RPMI7951 (cell line): ENCODE measurements at regions not wholly inside any gene's neighbourhood (a gene's known extent, or its start where the extent isn't known, plus 50 kb on each side); places are given as distances from the start of the nearest gene placed in this dataset.

Source experiments
- DNase-seq: peaks from one replicate; pipeline ENCODE4 v3.0.0-alpha.2; 2012; ENCODE audit warnings: low read depth

DNA sequence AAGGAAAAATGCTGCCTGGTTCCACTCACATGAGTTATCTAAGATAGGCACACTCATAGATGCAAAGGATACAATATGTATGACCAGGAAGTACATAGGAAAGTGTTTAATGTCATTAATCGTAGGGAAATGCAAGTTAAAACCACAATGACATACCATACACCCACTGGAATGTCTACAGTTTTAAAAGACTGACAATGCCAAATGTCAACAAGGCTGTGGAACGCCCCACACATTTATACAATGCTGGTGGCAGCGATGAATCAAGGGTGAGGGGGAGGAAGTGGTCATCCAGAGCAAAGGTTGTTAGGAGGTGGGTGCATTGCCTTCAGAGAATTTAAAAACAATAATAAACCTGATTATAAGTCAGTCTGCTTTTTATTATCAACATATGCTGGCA is 437.8 kb downstream of the ARHGEF28 start:
- peak; percentile 76 for DNase-seq

DNA sequence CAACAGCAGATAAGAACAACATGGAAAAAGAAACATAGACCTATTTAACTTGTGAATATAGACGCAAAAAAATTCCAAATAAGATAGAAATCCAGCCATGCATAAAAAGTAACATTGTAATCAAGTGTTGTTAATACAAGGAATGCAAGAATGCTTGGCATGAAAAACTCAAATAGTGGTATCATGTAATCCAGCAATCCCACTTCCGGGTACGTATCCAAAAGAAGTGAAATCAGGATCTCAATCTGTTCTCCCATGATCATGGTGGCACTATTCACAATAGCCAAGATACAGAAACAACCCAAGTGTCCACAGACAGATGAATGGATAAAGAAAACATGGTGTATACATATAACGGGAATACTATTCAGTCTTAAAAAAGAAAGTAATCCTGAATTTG is 437.4 kb downstream of the ARHGEF28 start:
- DNase-seq: peak; percentile 17

DNA sequence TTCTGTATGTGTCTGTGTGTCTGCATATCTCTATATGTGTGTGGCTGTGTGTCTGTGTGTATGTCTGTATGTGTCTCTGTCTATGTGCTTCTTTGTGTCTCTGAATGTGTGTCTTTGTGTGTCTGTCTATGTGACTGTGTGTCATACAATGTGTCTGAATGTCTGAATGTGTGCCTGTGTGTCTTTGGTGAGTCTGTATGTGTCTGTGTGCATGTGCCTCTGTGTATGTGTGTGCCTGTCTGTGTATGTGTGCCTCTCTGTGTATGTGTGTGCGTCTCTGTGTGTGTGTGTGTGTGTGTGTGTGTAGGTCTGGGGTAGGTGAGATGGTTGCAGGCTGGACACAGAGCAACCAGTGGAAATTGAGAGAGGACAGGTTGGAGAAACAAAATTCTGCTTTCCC is 435.3 kb downstream of the ARHGEF28 start:
- no peak for DNase-seq

DNA sequence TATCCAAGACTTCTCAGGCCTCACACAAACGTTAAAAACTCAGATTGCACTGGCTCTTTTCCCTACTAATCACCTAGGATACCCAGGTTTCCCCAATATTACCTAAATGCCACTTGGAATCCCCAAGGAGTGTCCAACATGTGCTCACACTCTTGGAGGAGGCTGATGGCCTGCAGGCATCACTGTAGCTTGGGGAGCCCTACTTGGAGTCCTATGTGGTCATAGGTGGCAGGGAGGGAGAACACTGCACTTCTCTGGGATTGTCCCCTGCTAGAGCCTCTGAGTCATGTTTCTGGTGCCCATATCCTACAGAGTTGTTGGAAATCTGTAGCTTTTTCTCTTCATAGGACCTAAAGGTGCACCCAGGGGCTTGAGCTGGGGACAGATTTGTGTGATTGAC is 433.7 kb downstream of the ARHGEF28 start:
- DNase-seq: no peak

DNA sequence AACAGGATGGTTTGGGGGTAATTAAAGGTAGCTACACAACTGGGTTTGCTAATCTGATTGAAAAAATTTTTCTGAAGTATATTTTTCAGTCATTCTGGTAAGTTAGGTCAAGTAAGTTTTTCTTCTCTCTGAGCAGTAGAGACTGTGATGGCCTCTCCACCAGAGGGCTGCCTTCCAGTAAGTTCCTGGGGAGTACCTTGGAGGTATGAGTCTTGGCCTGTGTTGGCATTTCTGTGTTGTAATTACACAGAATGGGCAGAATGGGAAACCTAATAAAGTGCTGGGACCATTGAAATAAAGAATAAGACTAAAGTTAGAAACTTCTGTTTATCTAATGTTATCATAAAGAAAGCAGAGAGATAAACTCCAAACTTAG is 430.8 kb downstream of the ARHGEF28 start:
- peak; percentile 32 for DNase-seq

DNA sequence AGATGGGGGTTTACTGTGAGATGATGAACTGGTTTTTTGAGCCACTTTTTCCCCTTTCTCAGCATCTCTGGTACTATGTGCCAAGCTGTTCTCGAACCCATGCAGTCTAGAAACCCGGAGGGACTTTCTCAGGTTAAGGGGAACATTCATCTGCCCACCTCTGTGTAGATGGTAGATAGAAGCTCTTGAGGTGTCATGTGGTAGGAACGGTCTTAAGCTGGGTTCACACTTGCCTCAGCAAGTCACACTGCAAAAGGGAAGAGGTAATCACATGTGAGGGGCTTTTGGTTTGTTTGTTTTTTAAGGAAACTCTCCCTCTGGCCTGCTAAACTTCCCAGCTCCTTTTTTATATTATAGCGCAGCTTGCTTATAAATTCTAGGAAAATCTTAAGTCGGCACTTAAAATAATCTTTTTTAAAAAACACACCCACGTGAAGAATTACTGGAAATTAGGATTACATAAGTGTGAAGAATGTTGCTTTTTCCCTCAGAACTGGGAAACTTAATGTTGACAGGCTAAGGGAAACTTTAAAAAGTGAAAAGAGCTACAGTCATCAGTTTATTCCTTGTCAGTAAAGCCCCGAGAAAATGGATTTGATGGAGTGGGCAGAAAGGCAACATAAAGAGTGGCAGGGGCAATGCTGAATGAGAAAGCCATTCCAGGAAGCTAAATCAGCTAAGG is 430.3 kb downstream of the ARHGEF28 start:
- DNase-seq: no peak

DNA sequence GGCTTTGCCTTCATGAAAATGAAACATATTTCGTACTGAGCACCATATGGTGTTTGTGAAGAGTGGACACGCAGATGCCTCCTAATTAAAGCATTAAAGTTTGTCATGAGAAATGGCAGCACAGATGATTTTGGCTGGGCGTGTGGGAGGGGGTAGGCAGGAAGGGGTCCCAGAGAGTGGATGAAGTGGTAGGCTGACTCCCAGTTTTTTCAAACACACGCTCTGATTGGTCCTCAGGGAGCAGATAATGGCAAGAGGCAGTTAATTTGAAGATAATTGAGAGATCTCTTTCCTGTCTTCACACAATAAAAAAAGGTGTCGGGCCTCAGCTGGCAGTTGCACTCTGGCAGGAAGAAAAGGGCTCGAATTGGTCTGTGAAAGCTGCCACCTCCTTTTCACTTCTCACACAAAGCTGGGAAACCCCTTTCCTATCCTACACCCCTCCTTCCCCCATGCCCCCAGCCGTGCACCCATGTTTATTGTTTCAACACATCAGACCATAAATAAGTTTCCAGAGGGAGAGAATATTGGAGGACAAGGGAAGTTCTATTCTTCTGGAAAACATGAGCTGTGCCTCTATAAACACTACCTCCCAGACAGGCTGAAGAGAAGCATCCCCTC is 429.6 kb downstream of the ARHGEF28 start:
- DNase-seq: no peak

DNA sequence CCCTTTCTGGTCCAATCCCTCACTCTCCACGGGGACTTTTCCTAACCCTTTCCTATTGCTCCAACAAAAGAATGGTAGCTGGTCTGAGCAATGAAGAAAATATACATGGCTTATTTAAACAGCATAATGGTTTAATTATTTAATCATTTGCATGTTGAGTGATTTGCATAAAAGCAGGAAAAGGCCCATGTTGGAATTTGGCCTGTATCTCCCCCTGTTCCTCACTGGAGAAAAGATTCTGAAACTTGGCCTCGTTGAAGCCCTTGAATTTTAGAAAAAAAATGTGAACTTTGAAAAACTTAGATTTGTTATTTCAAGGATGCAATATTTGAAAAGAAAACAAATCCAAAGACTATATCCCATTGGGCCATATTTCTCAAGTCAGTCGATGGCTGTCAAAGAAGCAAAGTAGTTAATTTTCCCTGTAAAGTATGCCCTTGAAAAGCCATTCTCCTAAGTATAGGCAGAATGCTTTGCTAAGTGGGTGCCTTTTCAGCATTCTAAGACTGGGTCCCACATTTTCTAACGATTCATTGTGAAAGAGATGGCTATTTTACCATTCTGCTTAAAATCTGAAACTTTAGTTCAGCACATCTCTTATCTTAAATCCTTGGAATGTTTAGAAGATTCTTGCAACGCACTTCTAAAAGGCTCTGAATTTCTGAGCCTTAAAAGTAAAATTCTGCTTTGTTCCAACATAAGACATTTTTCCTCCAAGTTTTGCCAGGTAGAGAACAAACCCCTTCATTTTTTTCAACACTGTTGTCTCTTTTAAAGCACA is 428.8 kb downstream of the ARHGEF28 start:
- no peak for DNase-seq

DNA sequence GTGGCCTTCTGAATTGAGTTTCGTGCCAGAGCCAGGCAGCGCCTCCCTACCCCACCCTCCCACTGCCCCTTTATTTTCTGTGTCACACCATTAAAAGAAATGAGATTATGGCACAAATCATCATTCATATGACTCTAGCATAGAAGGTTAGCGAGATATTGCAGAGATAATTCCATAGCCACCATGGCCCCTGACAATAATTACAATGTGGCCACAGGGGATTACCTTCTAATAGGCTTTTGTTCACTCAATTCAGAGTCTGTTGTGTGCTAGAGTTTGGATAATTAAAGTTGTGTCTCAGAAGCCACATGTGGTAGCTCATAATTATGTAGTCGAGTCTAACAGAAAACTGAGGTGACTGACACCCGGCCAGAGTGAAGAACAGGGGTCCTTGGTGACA is 428.1 kb downstream of the ARHGEF28 start:
- DNase-seq: no peak

DNA sequence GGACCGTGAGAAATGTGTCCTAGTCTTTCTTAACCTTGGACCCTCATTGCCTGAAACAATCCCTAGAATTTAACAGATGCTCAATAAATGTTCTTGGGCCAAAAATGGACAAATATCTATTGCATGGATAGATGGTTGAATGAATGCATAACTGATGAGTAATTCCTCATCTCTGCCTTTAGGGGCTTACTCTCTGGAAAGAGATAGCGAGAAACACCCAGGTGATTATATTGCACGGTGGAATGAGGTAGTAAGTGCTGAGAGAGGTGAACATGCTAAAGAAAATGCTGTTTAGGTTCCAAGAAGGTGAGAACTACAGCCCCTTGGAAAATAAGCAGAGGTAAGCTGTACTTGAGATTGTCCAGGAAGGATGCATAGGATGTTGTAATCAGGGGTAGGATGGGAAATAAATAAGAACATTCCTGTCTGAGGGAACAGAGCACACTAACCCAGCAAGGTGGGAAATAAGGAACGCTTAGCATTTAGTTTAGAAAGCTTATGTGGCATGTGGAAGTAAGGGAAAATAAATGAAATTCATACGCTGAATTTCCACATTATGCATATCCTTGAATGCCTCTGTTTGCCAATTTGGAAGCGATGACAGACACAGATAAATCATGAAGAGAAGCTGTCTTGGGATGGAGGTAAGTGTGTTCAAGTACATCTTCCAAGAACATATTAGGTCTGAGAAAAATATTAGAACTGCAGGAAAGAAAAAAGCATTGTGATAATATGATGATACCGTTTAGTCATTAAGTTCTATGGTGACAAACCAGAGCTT is 426.6 kb downstream of the ARHGEF28 start:
- no peak for DNase-seq

DNA sequence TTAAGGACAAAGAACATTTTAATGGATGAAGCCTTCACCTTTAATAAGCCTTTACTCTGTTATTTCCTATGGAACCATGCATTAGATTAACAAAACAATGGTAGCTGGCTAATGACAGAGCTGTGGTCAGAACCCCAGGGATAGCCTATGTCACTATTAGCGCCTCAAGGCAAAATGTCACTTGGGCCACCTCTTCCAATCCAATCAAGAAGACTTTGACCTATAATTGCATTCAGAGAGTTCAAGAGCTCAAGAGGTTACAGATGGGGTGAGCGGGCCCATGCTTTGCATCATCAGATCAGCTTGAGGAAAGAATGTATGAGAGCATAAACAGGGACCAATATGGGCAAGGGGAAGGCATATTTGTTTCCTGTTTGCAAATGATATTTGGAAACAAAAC is 425.1 kb downstream of the ARHGEF28 start:
- no peak for DNase-seq

DNA sequence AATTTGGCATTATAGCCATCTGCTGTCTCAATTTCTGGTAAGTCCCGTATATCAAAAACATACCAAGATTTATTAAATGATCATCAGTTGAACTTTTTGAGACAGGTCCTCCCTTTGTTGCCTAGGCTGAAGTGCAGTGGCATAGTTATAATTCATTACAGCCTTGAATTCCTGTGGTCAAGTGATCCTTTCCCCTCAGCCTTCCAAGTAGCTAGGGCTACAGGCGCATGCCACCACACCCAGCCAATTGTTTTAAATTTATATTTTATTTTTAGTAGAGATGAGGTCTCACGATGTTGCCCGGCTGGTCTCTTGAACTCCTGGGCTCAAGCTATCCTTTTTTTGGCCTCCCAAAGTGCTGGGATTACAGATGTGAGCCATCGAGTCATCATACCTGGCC is 418.9 kb downstream of the ARHGEF28 start:
- DNase-seq: peak; percentile 33

DNA sequence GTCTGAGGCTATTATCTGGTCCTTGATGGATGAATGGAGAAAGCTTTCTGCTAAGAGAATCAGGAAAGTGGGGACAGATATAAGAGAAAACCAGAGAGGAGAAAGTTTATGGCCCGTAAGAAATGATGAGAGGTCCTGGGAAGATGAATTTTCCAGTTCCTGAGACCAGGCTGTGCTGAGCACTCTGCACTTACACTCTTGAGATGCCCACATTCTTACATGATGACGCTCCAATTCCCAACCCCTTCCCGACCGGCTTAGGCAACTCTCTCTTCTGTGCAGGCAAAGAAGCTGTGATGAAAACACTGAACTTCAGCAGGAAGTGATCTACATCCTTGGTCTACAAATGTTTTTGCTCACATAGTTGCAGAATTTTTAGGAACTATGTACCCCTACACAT is 417.0 kb downstream of the ARHGEF28 start:
- DNase-seq: peak; percentile 82

DNA sequence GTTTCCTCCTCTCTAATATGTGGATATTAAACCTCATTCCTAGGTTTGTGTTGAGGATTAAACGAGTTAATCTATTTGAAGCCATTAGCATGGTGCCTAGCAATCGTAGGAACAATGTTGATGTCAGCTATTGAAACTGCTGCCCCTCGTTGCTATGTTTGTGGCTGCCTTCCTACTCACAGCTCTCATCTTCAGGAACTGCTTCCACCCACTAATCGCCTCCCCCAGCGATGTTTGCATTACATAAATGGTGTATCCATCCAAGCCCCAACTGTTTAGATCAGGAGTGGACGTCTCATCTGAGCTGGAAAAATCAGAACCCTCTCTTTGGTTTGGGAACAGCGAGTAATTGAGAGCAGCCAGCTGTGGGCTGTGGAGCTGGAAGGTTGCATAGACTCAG is 416.6 kb downstream of the ARHGEF28 start:
- DNase-seq: no peak

DNA sequence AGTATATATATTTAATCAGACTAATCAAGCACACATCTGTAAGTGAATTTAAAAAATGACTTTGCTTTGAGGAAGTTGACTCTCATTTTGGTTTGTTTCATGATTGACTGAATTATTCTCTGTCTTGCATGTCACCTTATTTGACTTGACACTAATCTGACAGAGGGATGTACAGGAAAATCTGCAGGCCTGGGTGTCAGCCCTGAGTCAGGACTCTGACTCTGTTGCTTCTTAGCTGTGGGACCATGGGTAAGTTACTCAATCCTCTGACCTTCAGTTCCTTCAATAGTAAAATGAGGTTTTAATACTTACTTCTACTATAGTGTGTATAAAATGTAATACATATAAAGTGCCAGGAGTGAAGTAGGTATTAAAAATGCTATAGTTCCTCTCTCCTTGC is 415.9 kb downstream of the ARHGEF28 start:
- DNase-seq: no peak

DNA sequence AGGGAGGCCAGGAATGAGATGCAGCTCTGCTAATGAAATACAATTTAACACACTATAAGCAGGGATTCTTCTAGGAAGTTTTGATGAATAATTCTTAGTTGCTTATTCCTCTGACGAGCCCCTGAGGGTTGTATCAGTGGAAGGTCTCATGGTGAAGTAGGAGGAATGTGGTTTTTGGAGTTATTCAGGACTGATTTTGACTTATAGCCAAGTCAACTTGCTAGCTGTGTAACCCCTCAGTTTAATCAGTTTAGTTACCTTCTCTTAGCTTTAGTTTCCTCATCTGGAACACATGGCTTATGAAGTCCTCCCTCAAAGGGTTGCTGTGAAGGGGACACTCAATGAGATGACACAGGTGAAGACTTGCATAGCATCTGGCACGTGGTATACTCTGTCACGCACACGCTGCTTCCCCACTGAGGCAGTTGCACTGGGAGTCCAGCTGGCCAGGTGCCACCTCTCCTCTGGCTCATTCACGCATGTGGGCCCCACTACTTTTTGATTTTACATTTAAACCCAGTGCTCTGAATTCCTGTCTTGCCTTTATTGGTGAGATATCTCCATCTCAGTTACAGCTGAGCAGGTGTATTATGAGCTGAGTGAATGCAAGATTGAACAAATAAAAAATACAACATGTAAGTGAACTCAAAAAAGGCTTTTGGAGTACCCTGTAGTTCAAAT is 415.0 kb downstream of the ARHGEF28 start:
- peak; percentile 39 for DNase-seq

DNA sequence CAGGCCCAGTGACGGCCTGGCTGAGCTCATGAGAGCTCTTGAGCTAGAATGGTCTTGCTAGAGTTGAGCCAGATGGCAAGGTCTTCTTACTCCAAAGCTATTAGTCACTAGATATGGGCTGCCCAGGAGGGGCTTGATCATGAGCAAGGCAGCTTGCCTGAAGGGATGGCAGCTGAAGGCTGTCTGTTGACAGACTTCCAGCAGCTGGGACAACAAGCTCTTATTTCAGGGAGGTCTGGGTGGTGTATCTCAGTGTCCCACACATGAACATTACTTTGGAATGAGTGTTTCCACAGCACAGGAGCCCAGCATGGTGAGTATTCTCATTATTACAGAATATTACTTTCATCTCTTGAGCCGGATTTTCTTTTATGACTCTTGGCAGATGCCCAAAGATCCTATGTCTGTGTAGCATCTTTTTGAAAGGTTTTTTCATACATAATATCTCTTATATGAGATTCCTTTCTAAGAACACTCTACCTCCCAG is 414.1 kb downstream of the ARHGEF28 start:
- DNase-seq: peak; percentile 95

DNA sequence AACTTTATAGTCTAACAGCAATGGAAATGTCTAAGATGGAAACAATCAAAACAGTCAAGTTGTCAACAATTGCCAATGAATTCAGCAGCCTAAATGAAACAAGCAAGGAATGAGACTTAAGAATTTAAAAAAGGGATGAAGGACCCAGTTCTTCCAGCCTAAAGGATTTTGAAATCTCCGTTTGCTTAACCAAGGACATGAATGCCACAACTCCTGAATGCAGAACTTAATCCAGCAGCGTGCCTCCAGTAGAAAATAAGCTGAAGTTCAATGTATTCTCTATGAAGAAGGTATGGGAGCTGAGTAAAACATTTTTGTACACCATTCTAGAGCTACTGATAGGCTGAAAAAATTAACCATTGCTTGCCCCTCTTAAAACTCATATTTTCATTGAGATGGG is 411.3 kb downstream of the ARHGEF28 start:
- no peak for DNase-seq

DNA sequence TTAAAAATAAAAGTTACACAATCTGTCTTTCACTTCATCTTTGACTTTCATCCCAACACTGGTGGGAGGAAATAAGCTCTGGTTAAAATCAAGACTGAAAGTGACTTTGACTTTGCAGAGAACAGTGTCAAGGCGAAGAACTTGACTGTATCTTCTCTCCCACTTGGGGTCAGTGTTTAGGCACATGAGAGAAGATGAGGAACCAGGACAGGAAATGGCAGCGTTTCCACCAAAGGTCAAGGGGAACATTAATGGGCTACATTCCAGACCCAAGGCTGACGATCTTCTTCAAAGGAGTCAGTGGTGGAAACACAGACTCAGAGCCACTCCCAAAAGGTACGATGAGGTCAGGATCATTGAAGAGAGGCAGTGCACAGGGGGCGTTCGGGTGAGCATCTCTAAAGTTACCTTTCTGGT is 409.5 kb downstream of the ARHGEF28 start:
- peak; percentile 82 for DNase-seq

DNA sequence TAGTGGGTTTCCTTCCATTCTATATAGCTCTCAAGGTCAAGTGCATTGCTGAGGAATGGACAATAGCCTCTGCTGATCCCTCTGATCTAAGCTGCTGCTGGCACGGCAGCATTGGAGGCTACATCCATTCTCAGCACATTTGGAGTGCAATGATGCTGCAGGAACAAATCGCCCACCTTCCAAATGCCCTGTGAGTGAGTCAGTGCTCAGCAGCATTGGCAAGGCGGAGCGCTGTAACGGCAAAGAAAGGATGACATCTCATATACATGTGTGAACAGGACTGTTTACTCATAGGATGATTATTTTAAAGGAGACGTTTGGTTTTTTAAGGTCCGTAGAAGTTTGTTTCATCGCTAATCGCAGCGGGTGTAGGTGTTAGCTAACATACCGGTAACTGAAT is 408.7 kb downstream of the ARHGEF28 start:
- peak; percentile 83 for DNase-seq

DNA sequence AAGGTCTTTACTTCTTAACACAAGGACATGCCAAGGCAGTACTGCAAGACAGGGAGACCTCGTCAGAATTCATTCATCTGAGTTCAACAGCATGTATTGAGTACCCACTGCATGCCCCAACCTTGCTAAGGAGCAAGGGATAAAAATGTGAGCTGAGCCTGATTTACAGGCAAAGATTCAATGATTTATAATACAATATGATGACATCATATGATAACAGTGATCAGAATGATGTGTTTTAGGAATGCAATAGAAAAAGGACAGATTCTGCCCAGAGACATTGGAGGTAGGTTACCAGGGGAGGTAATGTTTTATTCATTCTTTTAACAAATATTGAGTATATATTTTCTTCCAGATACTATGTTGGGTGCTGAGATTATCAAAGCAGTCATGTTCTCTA is 406.6 kb downstream of the ARHGEF28 start:
- no peak for DNase-seq

DNA sequence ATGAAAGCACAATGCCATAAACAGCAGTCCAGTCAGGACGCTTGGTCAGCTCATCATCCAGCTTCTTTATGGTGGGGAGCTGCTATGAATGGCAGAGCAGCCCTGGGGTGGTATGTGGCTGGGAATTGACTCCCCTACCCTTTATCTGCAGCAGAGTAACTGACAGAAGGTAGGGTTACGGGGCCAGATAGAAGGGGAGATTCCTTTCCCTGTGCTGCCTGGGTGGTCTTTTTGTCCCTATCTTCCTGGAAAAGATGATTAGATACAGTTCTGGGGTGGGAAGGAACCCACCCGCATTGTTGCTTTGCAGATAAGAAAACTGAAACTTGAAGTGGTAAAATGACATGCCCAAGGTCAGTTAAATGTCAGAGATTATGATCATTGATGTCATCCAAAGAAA is 405.5 kb downstream of the ARHGEF28 start:
- no peak for DNase-seq
